ENCODE measurements at regions not wholly inside any gene's neighbourhood (a gene's known extent, or its start where the extent isn't known, plus 50 kb on each side); places are given as distances from the start of the nearest gene placed in this dataset.

DNA sequence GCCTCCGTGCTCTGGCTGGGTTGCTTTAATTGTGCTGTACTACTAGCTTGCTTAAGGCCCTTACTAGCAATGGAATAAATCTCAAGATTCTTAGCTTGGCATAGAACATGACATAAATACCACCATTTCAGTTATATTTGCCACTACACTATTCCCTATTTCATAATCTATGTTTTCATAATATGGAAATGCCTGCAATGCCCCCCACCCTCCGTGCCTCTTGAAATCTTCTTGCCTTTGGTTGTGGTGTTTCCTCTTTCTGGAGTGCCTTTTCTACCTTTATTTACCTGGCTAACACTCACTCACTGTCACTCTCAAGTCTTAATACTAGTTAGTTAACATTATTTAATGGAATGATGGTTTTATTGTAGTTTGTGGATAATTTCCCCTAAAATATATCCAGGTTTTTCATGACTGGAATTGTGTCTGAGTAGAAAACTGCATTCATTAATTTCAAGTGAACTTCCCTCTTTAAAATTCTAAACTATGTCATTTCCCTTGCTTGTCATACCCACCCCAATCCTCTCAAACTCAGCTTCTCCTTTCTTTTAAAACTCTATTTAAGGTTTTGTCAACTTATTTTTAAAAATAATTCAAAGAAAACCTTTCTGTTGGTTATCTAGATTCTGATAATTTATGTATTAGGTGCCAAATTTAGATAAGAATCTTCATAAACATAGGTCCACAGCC, 521.7 kb upstream of the DAB2 start:
- TF ChIP-seq CTCF (conservative IDR thresholded peaks at IDR 0.05; ENCODE audit: low read depth, low read length) (no peak), EZH2 (IDR thresholded peaks at IDR 0.05; ENCODE audit: borderline replicate concordance, low read depth, low read length, poor library complexity, severe bottlenecking) (no peak)

Data from A673 (cell line).